ENCODE measurements at regions not wholly inside any gene's neighbourhood (a gene's known extent, or its start where the extent isn't known, plus 50 kb on each side); places are given as distances from the start of the nearest gene placed in this dataset.

- no peak for TF ChIP-seq POLR2A (IDR thresholded peaks at IDR 0.05; ENCODE audit: low read depth, low read length)
- TF ChIP-seq CTCF (IDR thresholded peaks at IDR 0.05; ENCODE audit: extremely low read depth in 1 of 2, insufficient read depth in 1 of 2, low read depth in 1 of 2, low read length in 2 of 2): no peak
- no peak for TF ChIP-seq EZH2 (IDR thresholded peaks at IDR 0.05; ENCODE audit: borderline replicate concordance, low read depth, low read length, severe bottlenecking)
- TF ChIP-seq, protein P1, sequence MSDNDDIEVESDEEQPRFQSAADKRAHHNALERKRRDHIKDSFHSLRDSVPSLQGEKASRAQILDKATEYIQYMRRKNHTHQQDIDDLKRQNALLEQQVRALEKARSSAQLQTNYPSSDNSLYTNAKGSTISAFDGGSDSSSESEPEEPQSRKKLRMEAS (IDR thresholded peaks at IDR 0.05; ENCODE audit: insufficient read depth, insufficient read length): no peak
- TF ChIP-seq JUN (IDR thresholded peaks at IDR 0.05; ENCODE audit: borderline replicate concordance, insufficient read depth, insufficient read length, low read depth): no peak
Observed at GRCh38 chr15:31525185-31525695, 198.6 kb downstream of the KLF13 start.

Data from endothelial cell of umbilical vein (primary cell).